Suppressor macrophage treated with lipopolysaccharide for 4 hours (primary cell): ENCODE measurements at regions not wholly inside any gene's neighbourhood (a gene's known extent, or its start where the extent isn't known, plus 50 kb on each side); places are given as distances from the start of the nearest gene placed in this dataset.
"Not testable (repeated sequence)": the region's sequence is repeated elsewhere in the genome, so short reads cannot be mapped to it uniquely, and the experiment has no call there.

Experiments
- DNase-seq: peaks from one replicate; pipeline ENCODE4 v3.0.0-alpha.2; 2020

GRCh38 chr3:21237638-21238037 lies 513.4 kb downstream of the ZNF385D start:
- no peak for DNase-seq

- DNase-seq: no peak
Observed at GRCh38 chr3:21235491-21235890, 515.5 kb downstream of the ZNF385D start.

GRCh38 chr3:21234933-21235332 lies 516.1 kb downstream of the ZNF385D start:
- no peak for DNase-seq

GRCh38 chr3:21229426-21230135 lies 521.4 kb downstream of the ZNF385D start:
- DNase-seq: no peak

GRCh38 chr3:21226086-21226485 lies 524.9 kb downstream of the ZNF385D start:
- DNase-seq: no peak

- no peak for DNase-seq
Observed at GRCh38 chr3:21220944-21221343, 530.1 kb downstream of the ZNF385D start.

- no peak for DNase-seq
Observed at GRCh38 chr3:21216598-21216997, 534.4 kb downstream of the ZNF385D start.

GRCh38 chr3:21204122-21204521 lies 546.9 kb downstream of the ZNF385D start:
- DNase-seq: not testable (repeated sequence)

- no peak for DNase-seq
Observed at GRCh38 chr3:21195203-21195602, 555.8 kb downstream of the ZNF385D start.

- not testable (repeated sequence) for DNase-seq
Observed at GRCh38 chr3:21194036-21194435, 557.0 kb downstream of the ZNF385D start.

GRCh38 chr3:21188459-21188858 lies 562.6 kb downstream of the ZNF385D start:
- DNase-seq: no peak

GRCh38 chr3:21185816-21186314 lies 565.1 kb downstream of the ZNF385D start:
- DNase-seq: no peak

GRCh38 chr3:21174461-21174860 lies 576.5 kb downstream of the ZNF385D start:
- no peak for DNase-seq

GRCh38 chr3:21170964-21171363 lies 580.0 kb downstream of the ZNF385D start:
- no peak for DNase-seq

- no peak for DNase-seq
Observed at GRCh38 chr3:21169948-21170347, 581.1 kb downstream of the ZNF385D start.

- DNase-seq: no peak
Observed at GRCh38 chr3:21168471-21168870, 582.5 kb downstream of the ZNF385D start.

- no peak for DNase-seq
Observed at GRCh38 chr3:21163956-21164355, 587.1 kb downstream of the ZNF385D start.

- DNase-seq: no peak
Observed at GRCh38 chr3:21159543-21159906, 591.5 kb downstream of the ZNF385D start.

- no peak for DNase-seq
Observed at GRCh38 chr3:21158861-21159542, 592.0 kb downstream of the ZNF385D start.

GRCh38 chr3:21154911-21155310 lies 596.1 kb downstream of the ZNF385D start:
- DNase-seq: no peak

- no peak for DNase-seq
Observed at GRCh38 chr3:21152555-21152954, 598.5 kb downstream of the ZNF385D start.

- DNase-seq: no peak
Observed at GRCh38 chr3:21142949-21143348, 608.1 kb downstream of the ZNF385D start.

- no peak for DNase-seq
Observed at GRCh38 chr3:21142031-21142430, 609.0 kb downstream of the ZNF385D start.

- DNase-seq: no peak
Observed at GRCh38 chr3:21140785-21141184, 610.2 kb downstream of the ZNF385D start.

- DNase-seq: no peak
Observed at GRCh38 chr3:21138085-21138484, 612.9 kb downstream of the ZNF385D start.
